ENCODE measurements at regions not wholly inside any gene's neighbourhood (a gene's known extent, or its start where the extent isn't known, plus 50 kb on each side); places are given as distances from the start of the nearest gene placed in this dataset.

- no peak overlapping the region for H3K27ac Mint-ChIP-seq
- ATAC-seq (no peak), DNase-seq (ENCODE audit: low spot score) (no peak)
- H3K27ac ChIP-seq (ENCODE audit: low read depth), result no peak overlapping the region
- no peaks in the 10 kb centered on the region for H3K4me1 Mint-ChIP-seq
- no peaks in the 10 kb centered on the region for H4K20me1 ChIP-seq (replicated peaks; ENCODE audit: insufficient read depth)
- H3K36me3 ChIP-seq (ENCODE audit: insufficient read depth), result no peaks in the 10 kb centered on the region
- no peaks in the 10 kb centered on the region for H3F3A ChIP-seq (replicated peaks; ENCODE audit: low read depth)
- H3K36me3 Mint-ChIP-seq (ENCODE audit: low read depth), result no peaks in the 10 kb centered on the region
- H3K4me3 ChIP-seq, result no peak overlapping the region
- TF ChIP-seq, protein P1, sequence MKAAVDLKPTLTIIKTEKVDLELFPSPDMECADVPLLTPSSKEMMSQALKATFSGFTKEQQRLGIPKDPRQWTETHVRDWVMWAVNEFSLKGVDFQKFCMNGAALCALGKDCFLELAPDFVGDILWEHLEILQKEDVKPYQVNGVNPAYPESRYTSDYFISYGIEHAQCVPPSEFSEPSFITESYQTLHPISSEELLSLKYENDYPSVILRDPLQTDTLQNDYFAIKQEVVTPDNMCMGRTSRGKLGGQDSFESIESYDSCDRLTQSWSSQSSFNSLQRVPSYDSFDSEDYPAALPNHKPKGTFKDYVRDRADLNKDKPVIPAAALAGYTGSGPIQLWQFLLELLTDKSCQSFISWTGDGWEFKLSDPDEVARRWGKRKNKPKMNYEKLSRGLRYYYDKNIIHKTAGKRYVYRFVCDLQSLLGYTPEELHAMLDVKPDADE (IDR thresholded peaks at IDR 0.05), result no peak
- no peak for TF ChIP-seq POLR2AphosphoS5 (IDR thresholded peaks at IDR 0.05; ENCODE audit: low read depth)
- no peaks in the 10 kb centered on the region for H3K27me3 ChIP-seq (ENCODE audit: insufficient read depth)
- no peaks in the 10 kb centered on the region for H3K79me2 ChIP-seq (replicated peaks; ENCODE audit: insufficient read depth)
- H3K9me3 Mint-ChIP-seq, result no peaks in the 10 kb centered on the region
- H2AFZ ChIP-seq, result no peak overlapping the region
- H3K4me2 ChIP-seq, result no peak overlapping the region
- H3K9me2 ChIP-seq (ENCODE audit: insufficient read depth), result no peaks in the 10 kb centered on the region
- H3K4me1 ChIP-seq (ENCODE audit: insufficient read depth), result no peaks in the 10 kb centered on the region
- no peaks in the 10 kb centered on the region for H3K27me3 Mint-ChIP-seq (ENCODE audit: insufficient read depth, low read depth, poor library complexity)
- H3K4me3 Mint-ChIP-seq, result no peak overlapping the region
Measured at GRCh38 chr2:133949595-133949994, 304.3 kb upstream of the MGAT5 start.

GRCh38 chr2:133951209-133951608 lies 302.7 kb upstream of the MGAT5 start:
- Histone ChIP-seq H4K20me1 (replicated peaks; ENCODE audit: insufficient read depth) (no peaks in the 10 kb centered on the region), H3K9me2 (ENCODE audit: insufficient read depth) (peaks cover 8% of the 10 kb centered on the region), H3K4me3 (no peak overlapping the region), H3K79me2 (replicated peaks; ENCODE audit: insufficient read depth) (no peaks in the 10 kb centered on the region), H3K4me2 (no peak overlapping the region), H3K27me3 (ENCODE audit: insufficient read depth) (no peaks in the 10 kb centered on the region), H3K4me1 (ENCODE audit: insufficient read depth) (no peaks in the 10 kb centered on the region), H3F3A (replicated peaks; ENCODE audit: low read depth) (no peaks in the 10 kb centered on the region), H3K36me3 (ENCODE audit: insufficient read depth) (no peaks in the 10 kb centered on the region), H3K27ac (ENCODE audit: low read depth) (no peak overlapping the region), H2AFZ (no peak overlapping the region)
- H3K27me3 Mint-ChIP-seq (ENCODE audit: insufficient read depth, low read depth, poor library complexity), result no peaks in the 10 kb centered on the region
- DNase-seq (ENCODE audit: low spot score), result no peak
- H3K36me3 Mint-ChIP-seq (ENCODE audit: low read depth), result no peaks in the 10 kb centered on the region
- H3K9me3 Mint-ChIP-seq, result no peaks in the 10 kb centered on the region
- H3K4me1 Mint-ChIP-seq, result no peaks in the 10 kb centered on the region
- no peak for ATAC-seq
- no peak overlapping the region for H3K4me3 Mint-ChIP-seq
- no peak overlapping the region for H3K27ac Mint-ChIP-seq
- TF ChIP-seq ZNF331 (CRISPR knock-in tag; IDR thresholded peaks at IDR 0.05; ENCODE audit: low read depth) (no peak), EZH2 (IDR thresholded peaks at IDR 0.05; ENCODE audit: low read depth, unreplicated experiment) (no peak), ZNF462 (CRISPR knock-in tag; IDR thresholded peaks at IDR 0.05) (no peak), EZH2phosphoT487 (IDR thresholded peaks at IDR 0.05; ENCODE audit: unreplicated experiment) (no peak), STAT1 (IDR thresholded peaks at IDR 0.05; ENCODE audit: unreplicated experiment) (no peak), NANOG (IDR thresholded peaks at IDR 0.05; ENCODE audit: borderline replicate concordance) (no peak), CREB1 (CRISPR knock-in tag; IDR thresholded peaks at IDR 0.05; ENCODE audit: low read depth) (no peak), ZNF114 (CRISPR knock-in tag; IDR thresholded peaks at IDR 0.05) (no peak)
- TF ChIP-seq, protein P2, sequence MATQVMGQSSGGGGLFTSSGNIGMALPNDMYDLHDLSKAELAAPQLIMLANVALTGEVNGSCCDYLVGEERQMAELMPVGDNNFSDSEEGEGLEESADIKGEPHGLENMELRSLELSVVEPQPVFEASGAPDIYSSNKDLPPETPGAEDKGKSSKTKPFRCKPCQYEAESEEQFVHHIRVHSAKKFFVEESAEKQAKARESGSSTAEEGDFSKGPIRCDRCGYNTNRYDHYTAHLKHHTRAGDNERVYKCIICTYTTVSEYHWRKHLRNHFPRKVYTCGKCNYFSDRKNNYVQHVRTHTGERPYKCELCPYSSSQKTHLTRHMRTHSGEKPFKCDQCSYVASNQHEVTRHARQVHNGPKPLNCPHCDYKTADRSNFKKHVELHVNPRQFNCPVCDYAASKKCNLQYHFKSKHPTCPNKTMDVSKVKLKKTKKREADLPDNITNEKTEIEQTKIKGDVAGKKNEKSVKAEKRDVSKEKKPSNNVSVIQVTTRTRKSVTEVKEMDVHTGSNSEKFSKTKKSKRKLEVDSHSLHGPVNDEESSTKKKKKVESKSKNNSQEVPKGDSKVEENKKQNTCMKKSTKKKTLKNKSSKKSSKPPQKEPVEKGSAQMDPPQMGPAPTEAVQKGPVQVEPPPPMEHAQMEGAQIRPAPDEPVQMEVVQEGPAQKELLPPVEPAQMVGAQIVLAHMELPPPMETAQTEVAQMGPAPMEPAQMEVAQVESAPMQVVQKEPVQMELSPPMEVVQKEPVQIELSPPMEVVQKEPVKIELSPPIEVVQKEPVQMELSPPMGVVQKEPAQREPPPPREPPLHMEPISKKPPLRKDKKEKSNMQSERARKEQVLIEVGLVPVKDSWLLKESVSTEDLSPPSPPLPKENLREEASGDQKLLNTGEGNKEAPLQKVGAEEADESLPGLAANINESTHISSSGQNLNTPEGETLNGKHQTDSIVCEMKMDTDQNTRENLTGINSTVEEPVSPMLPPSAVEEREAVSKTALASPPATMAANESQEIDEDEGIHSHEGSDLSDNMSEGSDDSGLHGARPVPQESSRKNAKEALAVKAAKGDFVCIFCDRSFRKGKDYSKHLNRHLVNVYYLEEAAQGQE (IDR thresholded peaks at IDR 0.05; ENCODE audit: unreplicated experiment), result no peak
- TF ChIP-seq, protein P1 (IDR thresholded peaks at IDR 0.05), result no peak

Measured in GM23338 (cell line).